ENCODE measurements at regions not wholly inside any gene's neighbourhood (a gene's known extent, or its start where the extent isn't known, plus 50 kb on each side); places are given as distances from the start of the nearest gene placed in this dataset.

- no peaks in the 10 kb centered on the region for H3K27me3 ChIP-seq (ENCODE audit: control insufficient read depth, insufficient read depth, low read length)
- POLR2A ChIA-PET: no interaction called here
- DNase-seq (ENCODE audit: low read depth, low spot score): no peak
- H3K4me3 ChIP-seq (ENCODE audit: low read depth, low read length): no peak overlapping the region
- peaks cover 8% of the 10 kb centered on the region for H3K9me3 ChIP-seq (ENCODE audit: control insufficient read depth, insufficient read depth, low read length)
- TF ChIP-seq, protein P1, sequence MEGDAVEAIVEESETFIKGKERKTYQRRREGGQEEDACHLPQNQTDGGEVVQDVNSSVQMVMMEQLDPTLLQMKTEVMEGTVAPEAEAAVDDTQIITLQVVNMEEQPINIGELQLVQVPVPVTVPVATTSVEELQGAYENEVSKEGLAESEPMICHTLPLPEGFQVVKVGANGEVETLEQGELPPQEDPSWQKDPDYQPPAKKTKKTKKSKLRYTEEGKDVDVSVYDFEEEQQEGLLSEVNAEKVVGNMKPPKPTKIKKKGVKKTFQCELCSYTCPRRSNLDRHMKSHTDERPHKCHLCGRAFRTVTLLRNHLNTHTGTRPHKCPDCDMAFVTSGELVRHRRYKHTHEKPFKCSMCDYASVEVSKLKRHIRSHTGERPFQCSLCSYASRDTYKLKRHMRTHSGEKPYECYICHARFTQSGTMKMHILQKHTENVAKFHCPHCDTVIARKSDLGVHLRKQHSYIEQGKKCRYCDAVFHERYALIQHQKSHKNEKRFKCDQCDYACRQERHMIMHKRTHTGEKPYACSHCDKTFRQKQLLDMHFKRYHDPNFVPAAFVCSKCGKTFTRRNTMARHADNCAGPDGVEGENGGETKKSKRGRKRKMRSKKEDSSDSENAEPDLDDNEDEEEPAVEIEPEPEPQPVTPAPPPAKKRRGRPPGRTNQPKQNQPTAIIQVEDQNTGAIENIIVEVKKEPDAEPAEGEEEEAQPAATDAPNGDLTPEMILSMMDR (IDR thresholded peaks at IDR 0.05; ENCODE audit: low read depth, low read length): no peak
- CTCF ChIA-PET: no interaction called here
- no peak overlapping the region for H3K27ac ChIP-seq (ENCODE audit: low read depth, low read length)
These were observed 311.4 kb downstream of the CBLN1 start for GRCh38 chr16:48970216-48970615.

DNA sequence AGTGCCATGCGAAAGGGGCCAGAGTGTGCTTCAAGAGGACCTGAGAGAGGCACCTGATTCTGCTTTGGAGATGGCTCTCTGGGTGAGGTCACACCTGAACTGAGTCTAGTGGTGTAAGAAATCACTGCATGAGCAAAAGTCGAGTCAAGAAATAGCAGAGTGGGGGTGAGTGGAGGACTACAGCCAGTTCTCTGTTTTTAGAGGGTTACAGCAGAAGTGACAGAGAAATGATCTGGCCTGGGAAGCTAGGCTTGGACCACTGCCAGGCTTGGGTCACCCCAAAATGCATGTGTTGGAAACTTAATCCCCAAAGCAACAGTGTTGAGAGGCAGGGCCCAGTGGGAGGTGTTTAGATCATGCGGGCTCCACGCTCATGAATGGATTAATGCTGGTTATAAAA is 312.0 kb downstream of the CBLN1 start:
- TF ChIP-seq, protein P1 (IDR thresholded peaks at IDR 0.05; ENCODE audit: low read depth, low read length): no peak
- ChIA-PET CTCF (no interaction called here), POLR2A (no interaction called here)
- Histone ChIP-seq H3K4me3 (ENCODE audit: low read depth, low read length) (no peak overlapping the region), H3K27me3 (ENCODE audit: control insufficient read depth, insufficient read depth, low read length) (no peaks in the 10 kb centered on the region), H3K27ac (ENCODE audit: low read depth, low read length) (no peak overlapping the region), H3K9me3 (ENCODE audit: control insufficient read depth, insufficient read depth, low read length) (peaks cover 11% of the 10 kb centered on the region)
- no peak for DNase-seq (ENCODE audit: low read depth, low spot score)

- H3K27me3 ChIP-seq (ENCODE audit: control insufficient read depth, insufficient read depth, low read length): no peaks in the 10 kb centered on the region
- TF ChIP-seq, protein P1 (IDR thresholded peaks at IDR 0.05; ENCODE audit: low read depth, low read length): no peak
- peak overlapping the region; percentile 89 for H3K27ac ChIP-seq (ENCODE audit: low read depth, low read length)
- no peak overlapping the region for H3K4me3 ChIP-seq (ENCODE audit: low read depth, low read length)
- POLR2A ChIA-PET: no interaction called here
- CTCF ChIA-PET: no interaction called here
- H3K9me3 ChIP-seq (ENCODE audit: control insufficient read depth, insufficient read depth, low read length): peaks cover 21% of the 10 kb centered on the region
- DNase-seq (ENCODE audit: low read depth, low spot score): no peak
These were observed 316.3 kb downstream of the CBLN1 start for GRCh38 chr16:48965386-48965785.

DNA sequence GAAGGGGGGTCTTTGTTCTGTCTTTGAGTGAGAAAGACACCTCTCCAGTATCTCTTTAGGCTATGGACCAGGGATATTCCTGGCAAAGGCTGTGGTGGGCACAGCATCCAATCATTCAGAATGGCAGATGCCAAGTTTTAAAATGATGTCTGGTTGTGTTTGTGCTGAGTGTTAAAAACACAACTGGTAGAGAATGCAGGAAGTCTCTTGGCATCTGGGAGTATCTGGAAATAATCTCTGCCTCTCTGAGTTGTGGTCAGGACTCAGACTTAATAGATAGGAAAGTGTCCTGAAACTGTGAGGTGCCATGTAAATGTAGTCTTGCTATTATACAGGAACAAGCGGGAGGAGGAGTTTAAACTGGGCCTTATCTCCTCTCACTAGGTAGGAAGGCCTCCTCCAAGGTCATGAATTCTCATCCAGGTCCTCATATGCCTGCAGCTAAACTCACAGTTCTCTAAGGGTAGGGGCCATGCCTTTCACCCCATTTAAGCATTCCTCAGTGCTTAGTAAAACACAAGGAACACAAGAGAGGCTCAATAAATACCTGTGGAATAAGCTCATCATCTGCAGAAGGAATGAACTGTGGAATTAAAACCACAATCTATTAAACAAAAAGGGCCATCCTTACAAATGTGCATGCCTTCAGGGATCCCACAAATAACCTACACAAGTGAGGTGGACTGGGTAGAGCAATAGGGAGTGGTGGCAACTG is 317.6 kb downstream of the CBLN1 start:
- Histone ChIP-seq H3K9me3 (ENCODE audit: control insufficient read depth, insufficient read depth, low read length) (peaks cover 27% of the 10 kb centered on the region), H3K4me3 (ENCODE audit: low read depth, low read length) (no peak overlapping the region), H3K27me3 (ENCODE audit: control insufficient read depth, insufficient read depth, low read length) (no peaks in the 10 kb centered on the region), H3K27ac (ENCODE audit: low read depth, low read length) (peak overlapping the region; percentile 91)
- TF ChIP-seq, protein P1 (IDR thresholded peaks at IDR 0.05; ENCODE audit: low read depth, low read length): no peak
- peak; percentile 61 for DNase-seq (ENCODE audit: low read depth, low spot score)
- POLR2A ChIA-PET: no interaction called here
- CTCF ChIA-PET: no interaction called here

DNA sequence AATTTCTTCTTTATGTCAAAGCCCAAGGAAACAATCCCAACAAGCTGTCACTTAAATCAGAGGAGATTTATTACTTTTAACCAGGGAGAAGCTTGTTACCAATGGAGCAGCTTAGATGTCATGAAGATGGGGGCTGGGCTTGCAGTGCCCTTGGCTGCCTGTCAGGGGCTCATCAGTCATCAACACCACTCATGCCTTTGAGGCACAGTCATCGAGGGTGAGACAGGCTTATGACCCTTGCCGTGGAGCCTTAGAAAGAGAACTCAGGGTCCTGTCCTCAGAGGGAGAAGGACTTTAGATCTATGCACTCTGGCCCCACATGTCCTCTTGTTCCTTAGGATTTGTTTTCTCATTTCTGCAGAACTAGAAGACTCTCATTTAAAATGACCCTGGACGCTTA is 318.3 kb downstream of the CBLN1 start:
- TF ChIP-seq, protein P1 (IDR thresholded peaks at IDR 0.05; ENCODE audit: low read depth, low read length): no peak
- Histone ChIP-seq H3K27me3 (ENCODE audit: control insufficient read depth, insufficient read depth, low read length) (no peaks in the 10 kb centered on the region), H3K4me3 (ENCODE audit: low read depth, low read length) (no peak overlapping the region), H3K27ac (ENCODE audit: low read depth, low read length) (peak overlapping the region; percentile 91), H3K9me3 (ENCODE audit: control insufficient read depth, insufficient read depth, low read length) (peaks cover 31% of the 10 kb centered on the region)
- ChIA-PET POLR2A (no interaction called here), CTCF (no interaction called here)
- no peak for DNase-seq (ENCODE audit: low read depth, low spot score)
